NCI-H510A treated with DMSO at 0.1 percent for 48 hours (cell line): ENCODE measurements at regions not wholly inside any gene's neighbourhood (a gene's known extent, or its start where the extent isn't known, plus 50 kb on each side); places are given as distances from the start of the nearest gene placed in this dataset.
"Not testable (repeated sequence)": the region's sequence is repeated elsewhere in the genome, so short reads cannot be mapped to it uniquely, and the experiment has no call there.

Source experiments
- DNase-seq: peaks from one replicate; lab custom pipeline; 2025; lab: John Stamatoyannopoulos, UW

DNA sequence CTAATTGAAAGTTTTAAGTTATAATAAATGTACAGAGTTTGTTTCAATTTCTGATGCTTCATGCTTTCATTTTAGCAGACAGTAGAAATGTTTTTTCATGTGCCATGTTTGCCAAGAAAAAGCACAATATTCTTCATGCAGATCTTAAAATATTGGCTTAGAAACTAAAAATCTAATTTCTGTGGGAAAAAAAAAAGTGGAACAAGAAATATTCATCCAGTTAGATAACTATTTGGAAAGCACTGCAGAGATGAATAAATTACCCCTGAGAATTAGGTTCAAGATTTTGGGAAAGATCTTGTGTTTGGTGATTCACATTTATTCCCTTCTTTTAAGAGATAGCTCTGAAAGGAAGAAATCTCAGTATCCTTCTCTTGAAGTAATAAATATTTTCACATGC lies 912.5 kb downstream of the C4orf33 start:
- DNase-seq: no peak

DNA sequence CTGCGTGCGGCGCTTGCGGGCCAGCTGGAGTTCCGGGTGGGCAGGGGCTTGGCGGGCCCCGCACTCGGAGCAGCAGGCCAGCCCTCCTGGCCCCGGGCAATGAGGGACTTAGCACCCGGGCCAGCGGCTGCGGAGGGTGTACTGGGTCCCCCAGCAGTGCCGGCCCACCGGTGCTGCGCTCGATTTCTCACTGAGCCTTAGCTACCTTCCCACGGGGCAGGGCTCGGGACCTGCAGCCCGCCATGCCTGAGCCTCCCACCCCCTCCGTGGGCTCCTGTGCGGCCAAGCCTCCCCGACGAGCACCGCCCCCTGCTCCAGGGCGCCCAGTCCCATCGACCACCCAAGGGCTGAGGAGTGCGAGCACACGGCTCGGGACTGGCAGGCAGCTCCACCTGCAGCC lies 916.9 kb downstream of the C4orf33 start:
- not testable (repeated sequence) for DNase-seq

DNA sequence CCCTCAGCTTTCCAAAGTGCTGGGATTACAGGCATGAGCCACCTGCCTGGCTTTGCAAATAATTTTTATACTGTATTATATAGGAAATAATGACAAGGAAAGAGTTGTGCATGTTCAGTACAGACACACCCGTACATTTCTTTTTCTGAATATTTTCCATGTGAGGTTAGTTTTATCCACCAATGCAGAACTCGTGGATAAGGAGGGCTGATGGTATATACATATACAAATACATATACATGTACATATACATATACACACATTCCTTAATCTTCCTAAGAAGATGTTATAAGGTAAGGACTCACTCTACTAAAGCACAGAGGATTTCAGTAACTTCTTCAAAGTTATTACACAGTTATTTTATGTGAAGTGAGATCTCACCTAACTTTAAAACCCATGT lies 925.8 kb downstream of the C4orf33 start:
- no peak for DNase-seq

DNA sequence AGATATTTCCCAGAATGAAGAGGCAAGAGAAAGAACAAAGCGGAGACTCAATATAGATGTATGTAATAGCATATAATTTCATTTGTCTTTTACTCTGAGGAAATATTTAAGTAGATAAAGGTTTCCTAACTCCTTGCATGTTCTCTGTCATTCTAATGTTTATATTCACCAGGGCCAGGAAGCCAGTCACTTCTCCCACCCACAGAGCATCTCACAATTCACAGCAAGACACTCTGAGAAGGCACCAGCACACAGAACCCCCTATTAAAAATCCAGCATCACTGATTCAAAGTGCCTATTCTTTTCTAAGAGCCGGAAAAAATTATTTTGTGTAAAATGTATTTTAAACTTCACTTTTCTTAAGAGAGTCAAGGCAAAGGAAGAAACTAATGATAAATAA lies 927.1 kb downstream of the C4orf33 start:
- no peak for DNase-seq

DNA sequence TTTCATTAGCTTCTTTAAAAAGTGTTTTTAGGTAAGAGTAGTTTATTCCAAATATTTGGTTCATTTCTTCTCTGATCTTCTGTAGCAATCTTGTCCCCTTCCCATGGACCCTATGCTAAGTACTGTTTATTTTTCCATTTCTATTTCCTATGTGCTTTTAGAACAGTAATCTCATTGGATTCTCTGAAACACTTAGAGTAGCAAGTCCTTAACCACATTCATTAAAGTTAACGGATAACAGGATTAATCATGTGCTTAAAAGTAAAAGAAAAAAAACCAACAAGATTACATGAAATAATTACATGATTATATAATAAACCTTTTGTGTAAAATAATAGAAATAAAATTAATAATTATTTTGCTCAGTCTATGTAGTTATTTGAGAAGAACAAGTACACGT lies 929.7 kb downstream of the C4orf33 start:
- DNase-seq: peak; percentile 42

DNA sequence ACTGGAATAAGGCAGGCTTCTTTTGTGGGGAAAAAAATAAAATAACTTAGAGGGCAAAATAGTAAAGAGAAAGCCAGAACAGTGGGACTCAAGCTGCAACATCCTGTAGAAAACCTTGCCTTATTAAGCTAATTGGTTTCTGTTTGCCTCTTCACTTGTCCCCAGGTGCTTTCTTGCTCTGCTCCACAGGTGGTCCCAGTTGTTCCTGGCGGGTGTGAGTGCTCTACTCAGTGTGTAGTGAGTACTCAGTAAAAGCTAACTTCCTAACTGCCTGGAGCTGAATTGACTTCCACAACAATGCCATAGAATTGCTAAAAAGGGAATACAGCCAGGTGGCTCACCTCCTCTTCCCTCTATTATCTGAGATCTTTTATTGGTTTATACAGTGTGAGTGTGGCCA lies 930.2 kb downstream of the C4orf33 start:
- peak; percentile 76 for DNase-seq

DNA sequence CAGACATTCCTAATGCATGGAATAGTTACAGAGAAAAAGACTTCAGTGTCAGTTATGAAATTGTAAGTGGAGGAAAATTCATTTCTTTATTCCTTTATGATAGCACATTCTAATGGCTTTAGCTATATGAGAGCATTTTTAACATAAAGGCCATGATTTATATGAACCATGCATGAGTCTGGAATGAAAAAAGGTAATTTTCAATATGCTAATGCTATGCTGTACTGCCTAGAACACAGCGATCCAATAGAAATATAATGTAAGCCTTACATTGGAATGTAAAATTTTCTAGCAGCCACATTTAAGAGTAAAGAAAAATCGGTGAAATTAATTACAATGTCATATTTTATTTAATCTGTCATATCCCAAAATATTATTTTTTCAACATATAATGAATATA lies 932.0 kb downstream of the C4orf33 start:
- DNase-seq: no peak

DNA sequence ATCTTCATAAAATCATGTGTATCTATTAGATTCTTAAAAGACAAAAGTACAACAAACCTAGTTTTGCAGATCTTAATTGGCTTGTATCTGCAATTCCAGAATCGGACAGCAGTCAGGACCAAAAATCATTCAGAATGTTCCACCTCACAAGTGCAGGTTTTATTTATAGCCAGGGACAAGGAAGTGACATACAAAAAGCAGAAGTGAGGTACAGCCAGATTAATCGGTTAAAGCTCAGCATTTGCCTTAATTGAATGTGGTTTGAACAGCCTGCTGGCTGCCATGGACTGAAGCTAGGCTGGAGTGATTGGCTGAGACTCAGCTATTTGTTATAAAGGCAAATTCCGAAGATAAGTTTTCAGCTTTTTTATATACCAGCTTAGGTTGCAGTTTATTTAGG lies 932.6 kb downstream of the C4orf33 start:
- DNase-seq: no peak

DNA sequence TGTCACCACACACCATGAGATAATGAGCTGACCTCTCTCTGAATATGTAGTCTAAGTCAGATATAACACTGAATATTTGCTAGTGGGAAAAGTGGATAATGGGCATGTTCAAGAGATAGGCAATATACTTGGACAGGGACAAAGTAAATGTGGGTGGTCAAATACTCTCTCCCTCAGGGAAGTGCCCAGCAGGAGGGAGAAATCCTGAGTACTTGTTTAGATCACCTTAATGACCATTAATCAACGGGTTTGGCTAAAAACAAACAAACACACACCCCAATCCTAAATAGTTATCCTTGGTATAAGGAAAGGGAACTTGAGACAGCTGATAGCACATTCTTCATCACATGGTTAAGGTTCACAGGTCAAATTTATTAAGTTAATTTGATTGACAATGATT lies 933.5 kb downstream of the C4orf33 start:
- no peak for DNase-seq

DNA sequence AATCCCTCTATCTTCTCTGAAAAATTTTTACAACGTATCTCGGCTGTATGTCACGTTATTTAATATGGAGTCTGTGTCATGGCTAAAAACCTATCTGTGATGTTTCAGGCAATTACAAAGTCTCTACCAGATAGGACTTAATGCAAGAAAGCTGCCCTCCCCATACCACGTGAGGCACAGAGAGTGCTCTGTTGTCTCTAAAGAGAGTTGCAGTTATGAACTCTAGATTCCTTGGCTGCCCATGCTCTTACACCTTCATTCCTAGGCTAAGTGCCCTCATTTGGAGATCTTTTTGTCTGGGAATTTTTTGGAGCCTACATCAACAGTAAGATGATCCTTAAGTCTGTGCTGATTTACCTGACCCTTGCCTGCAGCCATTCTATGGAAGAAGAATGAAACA lies 935.9 kb downstream of the C4orf33 start:
- DNase-seq: no peak

DNA sequence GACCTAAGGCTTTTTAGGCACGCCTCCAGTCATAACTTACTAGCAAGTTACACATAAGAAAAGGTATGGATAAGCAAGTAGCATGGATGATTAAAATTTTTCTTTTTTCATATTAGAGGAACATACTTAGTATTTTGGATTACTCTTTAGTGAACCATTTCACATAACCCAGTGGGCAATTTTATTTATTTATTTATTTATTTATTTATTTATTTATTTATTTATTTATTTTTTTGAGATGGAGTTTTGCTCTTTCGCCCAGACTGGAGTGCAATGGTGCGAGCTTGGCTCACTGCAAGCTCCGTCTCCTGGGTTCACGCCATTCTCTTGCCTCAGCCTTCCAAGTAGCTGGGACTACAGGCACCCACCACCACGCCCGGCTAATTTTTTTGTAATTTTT lies 937.7 kb downstream of the C4orf33 start:
- DNase-seq: not testable (repeated sequence)

DNA sequence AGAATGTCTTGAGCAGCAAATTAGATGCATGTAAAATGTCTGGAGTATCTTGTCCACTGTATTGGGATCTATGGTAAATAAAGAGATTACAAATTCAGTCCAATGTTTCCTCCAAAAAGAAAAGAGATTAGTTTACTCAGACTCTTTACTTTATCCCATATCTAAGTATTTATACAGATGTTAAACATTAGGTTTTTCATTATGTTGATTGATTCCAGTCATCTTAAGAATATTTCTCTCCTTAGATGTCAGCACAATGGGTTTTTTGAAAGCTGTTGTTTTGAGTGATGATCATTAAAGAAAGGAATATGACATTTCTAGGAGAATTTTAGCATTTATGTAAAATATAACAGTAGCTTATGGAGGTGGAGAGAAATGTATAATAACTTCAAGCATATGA lies 938.9 kb downstream of the C4orf33 start:
- DNase-seq: no peak

DNA sequence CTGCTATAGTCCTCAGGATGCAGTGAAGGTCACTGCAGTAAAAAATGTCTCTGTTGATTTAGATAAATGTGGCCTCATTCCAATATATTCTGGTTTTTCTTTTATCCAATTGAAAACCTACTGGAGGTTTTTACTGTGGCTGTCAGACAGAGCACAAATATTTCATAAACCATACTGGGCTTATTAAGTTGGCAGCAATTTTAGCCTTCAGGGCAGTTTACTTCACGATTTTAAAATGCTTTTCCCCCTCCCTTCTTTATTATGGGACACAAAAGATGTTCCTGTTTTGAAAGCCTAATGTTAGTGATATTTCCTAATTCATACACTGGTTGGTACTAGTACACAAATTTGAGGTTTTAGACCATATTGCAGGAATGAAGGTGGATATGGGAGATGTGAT lies 939.4 kb downstream of the C4orf33 start:
- DNase-seq: no peak

DNA sequence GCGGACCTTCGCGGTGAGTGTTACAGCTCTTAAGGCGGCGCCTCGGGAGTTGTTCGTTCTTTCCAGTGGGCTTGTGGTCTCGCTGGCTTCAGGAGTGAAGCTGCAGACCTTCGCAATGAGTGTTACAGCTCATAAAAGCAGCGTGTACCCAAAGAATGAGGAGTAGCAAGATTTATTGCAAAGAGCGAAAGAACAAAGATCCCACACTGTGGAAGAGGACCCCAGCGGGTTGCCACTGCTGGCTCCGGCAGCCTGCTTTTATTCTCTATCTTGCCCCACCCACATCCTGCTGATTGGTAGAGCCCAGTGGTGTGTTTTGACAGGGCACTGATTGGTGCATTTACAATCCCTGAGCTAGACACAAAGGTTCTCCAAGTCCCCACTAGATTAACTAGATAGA lies 941.9 kb downstream of the C4orf33 start:
- not testable (repeated sequence) for DNase-seq

DNA sequence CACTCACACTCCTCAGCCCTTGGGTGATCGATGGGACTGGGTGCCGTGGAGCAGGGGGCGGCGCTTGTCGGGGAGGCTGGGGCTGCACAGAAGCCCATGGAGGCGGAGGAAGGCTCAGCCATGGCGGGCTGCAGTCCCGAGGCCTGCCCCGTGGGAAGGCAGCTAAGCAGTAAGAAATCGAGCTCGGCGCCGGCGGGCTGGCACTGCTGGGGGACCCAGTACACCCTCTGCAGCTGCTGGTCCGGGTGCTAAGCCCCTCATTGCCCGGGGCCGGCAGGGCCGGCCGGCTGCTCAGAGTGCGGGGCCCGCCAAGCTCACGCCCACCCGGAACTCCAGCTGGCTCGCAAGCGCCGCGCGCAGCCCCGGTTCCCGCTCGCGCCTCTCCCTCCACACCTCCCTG lies 942.6 kb downstream of the C4orf33 start:
- DNase-seq: not testable (repeated sequence)

DNA sequence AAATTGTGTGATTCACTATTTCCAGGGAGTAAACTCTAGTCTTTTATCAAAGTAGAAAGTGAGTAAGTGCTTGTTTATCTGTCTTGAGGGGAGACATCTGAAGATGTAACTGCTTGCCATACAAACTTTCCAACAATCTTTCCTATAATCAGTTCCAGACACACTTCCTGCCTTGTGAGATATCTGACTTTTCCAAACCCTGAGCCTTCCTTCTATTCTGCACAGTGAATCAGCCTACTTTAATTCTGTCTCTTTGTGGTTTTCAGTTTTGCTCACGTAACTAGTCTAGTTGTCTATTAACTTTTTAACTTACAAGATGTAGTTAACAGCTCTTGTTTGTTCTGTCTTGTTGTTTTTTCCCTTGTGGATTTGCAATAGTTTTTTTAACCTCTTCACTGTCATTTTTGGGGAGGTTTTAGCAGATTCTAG lies 947.8 kb downstream of the C4orf33 start:
- DNase-seq: no peak

DNA sequence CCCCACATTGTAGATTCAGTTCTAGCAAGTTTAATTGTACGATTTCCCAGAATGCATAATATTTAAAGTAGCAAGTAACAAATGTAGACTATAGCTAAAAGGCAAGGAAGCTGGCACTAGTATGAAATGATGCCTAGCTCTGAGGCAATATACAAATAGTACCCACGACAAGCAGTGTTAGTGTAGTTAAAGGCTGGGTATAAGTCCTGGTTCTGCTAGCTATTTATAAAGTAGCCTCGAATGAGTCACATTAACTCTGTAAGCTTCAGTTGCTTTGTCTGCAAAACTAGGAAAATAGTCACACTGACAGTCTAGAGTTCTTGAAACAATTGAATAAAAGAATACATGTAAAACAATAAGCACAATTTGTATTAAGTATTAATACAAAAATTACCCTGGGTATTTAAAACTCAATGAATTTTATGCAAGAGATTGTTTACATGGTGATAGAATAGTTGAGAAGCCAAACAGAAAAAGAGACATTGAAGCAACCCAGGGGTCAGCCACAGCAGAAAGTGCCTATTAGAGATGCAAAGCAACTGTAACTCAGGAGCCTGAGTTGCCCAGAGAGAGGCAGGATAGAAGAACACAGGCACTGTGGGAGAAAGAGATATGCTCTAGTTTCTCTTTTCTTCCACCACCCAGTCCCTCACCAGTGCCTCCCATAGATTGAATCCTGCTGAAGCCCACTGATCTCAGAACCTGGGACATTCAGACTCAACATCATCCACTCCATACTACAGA lies 949.0 kb downstream of the C4orf33 start:
- no peak for DNase-seq

DNA sequence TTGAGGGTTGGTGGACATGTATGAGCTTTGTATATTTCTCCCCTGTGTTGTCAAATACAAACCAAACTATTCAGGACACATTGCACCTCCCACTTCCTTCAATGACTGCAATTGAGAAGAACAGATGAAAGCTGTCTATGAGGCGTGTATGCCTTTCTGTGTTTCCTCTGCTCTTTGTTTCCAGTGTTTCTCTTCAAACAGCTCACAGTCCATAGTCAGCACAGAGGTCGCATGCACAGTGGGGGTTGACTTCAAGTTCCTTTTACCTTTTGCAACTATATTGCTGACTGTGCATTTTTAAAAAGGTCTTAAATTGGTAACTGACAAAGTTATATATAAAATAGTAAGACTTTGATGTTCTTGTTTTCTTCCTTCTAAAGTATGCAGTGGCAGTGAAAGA lies 957.8 kb downstream of the C4orf33 start:
- DNase-seq: no peak

DNA sequence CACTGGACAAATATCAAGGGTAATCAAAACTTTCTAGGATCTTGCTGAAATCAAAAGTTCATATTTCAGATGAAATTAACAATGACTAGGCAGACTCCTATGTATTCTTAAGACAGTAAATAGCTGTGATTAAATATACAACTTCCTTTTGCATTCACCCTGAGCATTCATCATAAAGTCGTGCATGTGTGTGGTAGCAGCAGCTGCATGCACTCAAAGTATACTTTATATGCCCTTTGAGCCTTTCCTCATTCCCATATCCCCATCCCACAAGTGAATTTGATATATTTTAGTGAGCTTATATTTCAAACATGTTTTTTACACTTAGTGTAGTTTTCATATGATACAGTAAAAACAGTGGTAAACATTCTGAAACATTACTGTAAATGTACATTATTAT lies 959.0 kb downstream of the C4orf33 start:
- no peak for DNase-seq

DNA sequence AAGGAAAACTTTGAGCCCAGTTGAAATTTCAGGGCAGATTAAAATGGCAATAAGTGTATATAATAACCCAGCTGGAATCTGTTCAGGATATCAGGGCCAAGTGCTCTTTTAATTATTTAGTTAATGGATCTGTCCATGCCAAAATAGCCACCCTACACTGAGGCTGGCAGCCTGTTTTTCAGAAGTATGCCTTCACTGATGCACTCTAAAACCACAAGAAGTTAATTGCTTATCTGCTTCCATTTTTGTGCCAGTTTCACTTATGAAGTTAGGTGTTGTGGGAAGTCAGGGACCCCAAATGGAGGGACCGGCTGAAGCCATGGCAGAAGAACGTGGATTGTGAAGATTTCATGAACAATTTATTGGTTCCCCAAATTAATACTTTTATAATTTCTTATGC lies 960.3 kb downstream of the C4orf33 start:
- no peak for DNase-seq

DNA sequence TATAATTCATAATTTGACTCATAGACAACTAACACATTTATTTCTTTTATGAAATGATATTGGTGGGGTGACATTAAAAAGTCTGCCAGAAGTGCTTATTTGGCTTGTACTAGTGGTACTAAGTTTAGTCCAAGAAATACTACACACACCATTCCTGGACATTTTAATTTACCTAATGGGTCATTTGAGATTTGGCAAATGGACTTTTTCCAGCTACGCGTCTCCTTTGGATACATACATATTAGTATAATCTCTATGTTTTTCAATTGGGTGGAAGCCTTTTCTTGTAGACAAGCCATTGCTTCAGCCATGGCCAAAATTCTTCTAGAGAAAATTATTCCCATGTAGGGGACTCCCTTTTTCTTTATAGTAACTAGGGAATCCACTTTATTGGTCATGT lies 968.5 kb downstream of the C4orf33 start:
- no peak for DNase-seq

DNA sequence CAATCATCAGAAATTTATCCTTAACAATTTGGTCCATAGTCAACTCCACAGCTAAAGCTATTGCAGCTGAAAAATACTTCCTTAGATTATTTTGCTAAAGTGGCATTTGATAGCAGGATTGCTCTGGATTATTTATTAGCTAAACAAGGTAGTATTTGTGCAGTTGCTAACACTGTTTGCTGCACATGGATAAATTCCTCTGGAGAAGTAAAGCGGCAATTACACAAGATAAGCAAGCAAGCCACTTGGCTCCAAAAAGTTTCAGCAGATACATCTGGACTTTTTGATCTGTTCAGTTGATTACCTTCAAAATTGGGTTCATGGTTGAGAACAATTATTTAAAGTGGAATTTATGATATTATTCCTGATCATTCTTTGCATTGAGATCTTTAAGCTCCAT lies 971.5 kb downstream of the C4orf33 start:
- no peak for DNase-seq

DNA sequence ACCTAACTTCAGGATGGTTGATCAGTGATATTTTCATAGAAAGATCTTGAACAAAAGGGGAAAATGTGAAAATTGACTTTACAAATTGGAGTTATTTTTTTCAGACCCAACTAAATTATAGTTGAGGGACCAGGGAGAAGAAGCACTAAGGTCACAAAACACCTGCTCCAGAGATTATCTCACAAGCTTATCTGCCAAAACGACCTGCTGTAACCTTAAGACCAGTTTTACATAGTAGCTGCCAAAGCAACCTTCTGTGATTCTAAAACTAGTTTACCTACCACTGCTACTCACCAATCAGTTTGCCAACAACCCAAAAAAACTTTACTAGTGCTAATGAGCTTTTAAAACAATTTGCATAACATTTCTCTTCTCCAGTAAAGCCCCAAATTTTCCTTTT lies 972.1 kb downstream of the C4orf33 start:
- DNase-seq: no peak

DNA sequence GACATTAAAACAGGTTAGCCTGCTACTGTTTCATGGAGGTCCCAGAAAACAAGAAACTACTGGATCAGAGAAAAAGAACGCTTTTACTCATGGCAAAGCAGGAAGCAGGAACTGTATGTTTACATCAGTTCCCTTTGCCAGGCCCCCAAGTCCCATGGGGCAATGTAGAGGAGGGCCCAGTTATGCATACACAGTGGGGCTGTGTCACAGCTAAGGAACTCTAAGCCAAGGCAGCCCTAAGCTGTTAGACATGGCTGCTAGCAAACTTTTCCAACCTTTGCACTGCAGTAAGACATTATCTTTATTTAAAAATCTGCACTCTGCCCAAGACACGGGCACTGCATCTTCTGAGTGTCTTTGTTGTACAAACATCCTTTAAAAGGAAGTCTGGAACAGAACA lies 975.8 kb downstream of the C4orf33 start:
- no peak for DNase-seq
